ENCODE measurements at regions not wholly inside any gene's neighbourhood (a gene's known extent, or its start where the extent isn't known, plus 50 kb on each side); places are given as distances from the start of the nearest gene placed in this dataset.

DNA sequence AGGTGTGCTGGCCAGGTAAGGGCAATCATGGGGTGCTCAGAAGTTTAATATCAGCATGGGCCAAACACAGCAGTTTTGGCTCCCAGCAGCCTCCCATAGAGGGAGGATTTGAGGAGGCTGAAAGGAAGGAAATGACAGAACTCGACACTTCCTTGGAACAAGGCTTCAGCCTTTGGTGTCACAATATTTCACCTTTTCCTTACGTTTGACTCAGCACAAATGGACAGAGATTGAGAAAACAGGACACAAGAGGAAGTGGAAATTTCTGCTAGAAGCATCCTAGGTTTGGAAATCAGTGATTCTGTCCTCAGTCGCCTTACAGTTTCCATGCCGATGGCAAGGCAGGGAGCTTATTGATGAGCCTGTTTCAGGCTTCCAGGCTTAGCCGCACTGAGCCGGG is 181.4 kb downstream of the MAF start:
- TF ChIP-seq, protein P1, sequence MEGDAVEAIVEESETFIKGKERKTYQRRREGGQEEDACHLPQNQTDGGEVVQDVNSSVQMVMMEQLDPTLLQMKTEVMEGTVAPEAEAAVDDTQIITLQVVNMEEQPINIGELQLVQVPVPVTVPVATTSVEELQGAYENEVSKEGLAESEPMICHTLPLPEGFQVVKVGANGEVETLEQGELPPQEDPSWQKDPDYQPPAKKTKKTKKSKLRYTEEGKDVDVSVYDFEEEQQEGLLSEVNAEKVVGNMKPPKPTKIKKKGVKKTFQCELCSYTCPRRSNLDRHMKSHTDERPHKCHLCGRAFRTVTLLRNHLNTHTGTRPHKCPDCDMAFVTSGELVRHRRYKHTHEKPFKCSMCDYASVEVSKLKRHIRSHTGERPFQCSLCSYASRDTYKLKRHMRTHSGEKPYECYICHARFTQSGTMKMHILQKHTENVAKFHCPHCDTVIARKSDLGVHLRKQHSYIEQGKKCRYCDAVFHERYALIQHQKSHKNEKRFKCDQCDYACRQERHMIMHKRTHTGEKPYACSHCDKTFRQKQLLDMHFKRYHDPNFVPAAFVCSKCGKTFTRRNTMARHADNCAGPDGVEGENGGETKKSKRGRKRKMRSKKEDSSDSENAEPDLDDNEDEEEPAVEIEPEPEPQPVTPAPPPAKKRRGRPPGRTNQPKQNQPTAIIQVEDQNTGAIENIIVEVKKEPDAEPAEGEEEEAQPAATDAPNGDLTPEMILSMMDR (IDR thresholded peaks at IDR 0.05; ENCODE audit: low read length): no peak
- no peak for TF ChIP-seq EZH2 (IDR thresholded peaks at IDR 0.05; ENCODE audit: borderline replicate concordance, low read length)
